ENCODE measurements at regions not wholly inside any gene's neighbourhood (a gene's known extent, or its start where the extent isn't known, plus 50 kb on each side); places are given as distances from the start of the nearest gene placed in this dataset.

GRCh38 chr20:60430516-60431001 lies 472.3 kb downstream of the CDH26 start:
- H3K27ac Mint-ChIP-seq, result no peak overlapping the region
- H3K9me3 Mint-ChIP-seq, result peaks cover 2% of the 10 kb centered on the region
- DNase-seq (ENCODE audit: low spot score in 2 of 2) (no peak), ATAC-seq (ENCODE audit: low read depth) (no peak)
- H3K4me3 Mint-ChIP-seq, result no peak overlapping the region
- no peaks in the 10 kb centered on the region for H3K27me3 Mint-ChIP-seq
- no peaks in the 10 kb centered on the region for H3K36me3 Mint-ChIP-seq
- H3K4me1 Mint-ChIP-seq, result no peaks in the 10 kb centered on the region

- ATAC-seq (ENCODE audit: low read depth) (no peak), DNase-seq (ENCODE audit: low spot score in 2 of 2) (no peak)
- Mint-ChIP-seq H3K27me3 (no peaks in the 10 kb centered on the region), H3K4me3 (no peak overlapping the region), H3K9me3 (peaks cover 2% of the 10 kb centered on the region), H3K27ac (no peak overlapping the region), H3K4me1 (no peaks in the 10 kb centered on the region), H3K36me3 (no peaks in the 10 kb centered on the region)
These were observed 473.1 kb downstream of the CDH26 start for GRCh38 chr20:60431349-60431748.

- ATAC-seq (ENCODE audit: low read depth) (no peak), DNase-seq (ENCODE audit: low spot score in 2 of 2) (no peak)
- peaks cover 7% of the 10 kb centered on the region for H3K9me3 Mint-ChIP-seq
- H3K36me3 Mint-ChIP-seq, result no peaks in the 10 kb centered on the region
- H3K4me3 Mint-ChIP-seq, result no peak overlapping the region
- no peaks in the 10 kb centered on the region for H3K4me1 Mint-ChIP-seq
- no peaks in the 10 kb centered on the region for H3K27me3 Mint-ChIP-seq
- H3K27ac Mint-ChIP-seq, result no peak overlapping the region
These were observed 479.2 kb downstream of the CDH26 start for GRCh38 chr20:60437418-60437817.

GRCh38 chr20:60446267-60447111 lies 488.3 kb downstream of the CDH26 start:
- H3K4me1 Mint-ChIP-seq, result no peaks in the 10 kb centered on the region
- H3K36me3 Mint-ChIP-seq, result no peaks in the 10 kb centered on the region
- H3K27me3 Mint-ChIP-seq, result peaks cover 2% of the 10 kb centered on the region
- H3K4me3 Mint-ChIP-seq, result no peak overlapping the region
- ATAC-seq (ENCODE audit: low read depth), result no peak
- no peak overlapping the region for H3K27ac Mint-ChIP-seq
- DNase-seq (ENCODE audit: low spot score in 2 of 2), result no peak
- H3K9me3 Mint-ChIP-seq, result peaks cover 3% of the 10 kb centered on the region

- peaks cover 3% of the 10 kb centered on the region for H3K9me3 Mint-ChIP-seq
- ATAC-seq (ENCODE audit: low read depth), result no peak
- H3K27me3 Mint-ChIP-seq, result peaks cover 2% of the 10 kb centered on the region
- H3K36me3 Mint-ChIP-seq, result no peaks in the 10 kb centered on the region
- H3K27ac Mint-ChIP-seq, result no peak overlapping the region
- H3K4me1 Mint-ChIP-seq, result no peaks in the 10 kb centered on the region
- H3K4me3 Mint-ChIP-seq, result no peak overlapping the region
- no peak for DNase-seq (ENCODE audit: low spot score in 2 of 2)
These were observed 489.5 kb downstream of the CDH26 start for GRCh38 chr20:60447703-60448102.

GRCh38 chr20:60453388-60454246 lies 495.4 kb downstream of the CDH26 start:
- no peak overlapping the region for H3K27ac Mint-ChIP-seq
- no peaks in the 10 kb centered on the region for H3K4me1 Mint-ChIP-seq
- DNase-seq (ENCODE audit: low spot score in 2 of 2), result no peak
- no peaks in the 10 kb centered on the region for H3K36me3 Mint-ChIP-seq
- peaks cover 1% of the 10 kb centered on the region for H3K27me3 Mint-ChIP-seq
- peaks cover 8% of the 10 kb centered on the region for H3K9me3 Mint-ChIP-seq
- H3K4me3 Mint-ChIP-seq, result no peak overlapping the region
- no peak for ATAC-seq (ENCODE audit: low read depth)

- no peak for DNase-seq (ENCODE audit: low spot score in 2 of 2)
- ATAC-seq (ENCODE audit: low read depth), result no peak
- no peak overlapping the region for H3K27ac Mint-ChIP-seq
- no peaks in the 10 kb centered on the region for H3K4me1 Mint-ChIP-seq
- peaks cover 1% of the 10 kb centered on the region for H3K27me3 Mint-ChIP-seq
- no peaks in the 10 kb centered on the region for H3K36me3 Mint-ChIP-seq
- peaks cover 8% of the 10 kb centered on the region for H3K9me3 Mint-ChIP-seq
- no peak overlapping the region for H3K4me3 Mint-ChIP-seq
These were observed 496.3 kb downstream of the CDH26 start for GRCh38 chr20:60454491-60454890.

GRCh38 chr20:60455272-60455671 lies 497.0 kb downstream of the CDH26 start:
- no peaks in the 10 kb centered on the region for H3K4me1 Mint-ChIP-seq
- no peak for ATAC-seq (ENCODE audit: low read depth)
- peaks cover 1% of the 10 kb centered on the region for H3K27me3 Mint-ChIP-seq
- DNase-seq (ENCODE audit: low spot score in 2 of 2), result no peak
- H3K4me3 Mint-ChIP-seq, result no peak overlapping the region
- H3K27ac Mint-ChIP-seq, result no peak overlapping the region
- peaks cover 8% of the 10 kb centered on the region for H3K9me3 Mint-ChIP-seq
- H3K36me3 Mint-ChIP-seq, result no peaks in the 10 kb centered on the region

- H3K4me3 Mint-ChIP-seq, result no peak overlapping the region
- peaks cover 1% of the 10 kb centered on the region for H3K27me3 Mint-ChIP-seq
- peaks cover 7% of the 10 kb centered on the region for H3K9me3 Mint-ChIP-seq
- H3K4me1 Mint-ChIP-seq, result no peaks in the 10 kb centered on the region
- ATAC-seq (ENCODE audit: low read depth) (no peak), DNase-seq (ENCODE audit: low spot score in 2 of 2) (no peak)
- no peak overlapping the region for H3K27ac Mint-ChIP-seq
- H3K36me3 Mint-ChIP-seq, result no peaks in the 10 kb centered on the region
These were observed 501.0 kb downstream of the CDH26 start for GRCh38 chr20:60459212-60459611.

- DNase-seq (ENCODE audit: low spot score in 2 of 2) (no peak), ATAC-seq (ENCODE audit: low read depth) (no peak)
- H3K9me3 Mint-ChIP-seq, result peaks cover 7% of the 10 kb centered on the region
- H3K27me3 Mint-ChIP-seq, result peaks cover 1% of the 10 kb centered on the region
- H3K36me3 Mint-ChIP-seq, result no peaks in the 10 kb centered on the region
- no peaks in the 10 kb centered on the region for H3K4me1 Mint-ChIP-seq
- no peak overlapping the region for H3K4me3 Mint-ChIP-seq
- no peak overlapping the region for H3K27ac Mint-ChIP-seq
These were observed 503.8 kb downstream of the CDH26 start for GRCh38 chr20:60461993-60462392.

GRCh38 chr20:60463798-60464197 lies 505.6 kb downstream of the CDH26 start:
- no peak for DNase-seq (ENCODE audit: low spot score in 2 of 2)
- peaks cover 1% of the 10 kb centered on the region for H3K9me3 Mint-ChIP-seq
- H3K4me3 Mint-ChIP-seq, result no peak overlapping the region
- no peak for ATAC-seq (ENCODE audit: low read depth)
- H3K27me3 Mint-ChIP-seq, result no peaks in the 10 kb centered on the region
- H3K4me1 Mint-ChIP-seq, result no peaks in the 10 kb centered on the region
- H3K36me3 Mint-ChIP-seq, result no peaks in the 10 kb centered on the region
- H3K27ac Mint-ChIP-seq, result no peak overlapping the region

GRCh38 chr20:60465439-60465838 lies 507.2 kb downstream of the CDH26 start:
- Mint-ChIP-seq H3K36me3 (no peaks in the 10 kb centered on the region), H3K27ac (no peak overlapping the region), H3K4me1 (no peaks in the 10 kb centered on the region), H3K9me3 (peaks cover 1% of the 10 kb centered on the region), H3K27me3 (no peaks in the 10 kb centered on the region), H3K4me3 (no peak overlapping the region)
- ATAC-seq (ENCODE audit: low read depth) (no peak), DNase-seq (ENCODE audit: low spot score in 2 of 2) (no peak)

- Mint-ChIP-seq H3K36me3 (no peaks in the 10 kb centered on the region), H3K4me3 (no peak overlapping the region), H3K27ac (no peak overlapping the region), H3K4me1 (no peaks in the 10 kb centered on the region), H3K9me3 (peaks cover 1% of the 10 kb centered on the region), H3K27me3 (no peaks in the 10 kb centered on the region)
- ATAC-seq (ENCODE audit: low read depth), result no peak
- DNase-seq (ENCODE audit: low spot score in 2 of 2), result no peak
These were observed 507.9 kb downstream of the CDH26 start for GRCh38 chr20:60465993-60466686.

GRCh38 chr20:60466687-60467022 lies 508.4 kb downstream of the CDH26 start:
- H3K9me3 Mint-ChIP-seq, result peaks cover 1% of the 10 kb centered on the region

More at GRCh38 chr20:60466687-60467022, 508.4 kb downstream of the CDH26 start:
- Mint-ChIP-seq H3K36me3 (no peaks in the 10 kb centered on the region), H3K27me3 (no peaks in the 10 kb centered on the region), H3K27ac (no peak overlapping the region), H3K4me1 (no peaks in the 10 kb centered on the region), H3K4me3 (no peak overlapping the region)
- ATAC-seq (ENCODE audit: low read depth), result no peak
- no peak for DNase-seq (ENCODE audit: low spot score in 2 of 2)
